Left forelimb (tissue), 1 donor: ENCODE measurements at regions not wholly inside any gene's neighbourhood (a gene's known extent, or its start where the extent isn't known, plus 50 kb on each side); places are given as distances from the start of the nearest gene placed in this dataset.

ENCODE experiments used
- DNase-seq: peaks from one replicate; pipeline ENCODE4 v3.0.0-alpha.2; 2018; ENCODE audit warnings: low spot score

- DNase-seq, result no peak
Observed at GRCh38 chr20:56801971-56802755, 173.1 kb downstream of the TFAP2C start.

- no peak for DNase-seq
Observed at GRCh38 chr20:56802805-56803204, 173.7 kb downstream of the TFAP2C start.

DNA sequence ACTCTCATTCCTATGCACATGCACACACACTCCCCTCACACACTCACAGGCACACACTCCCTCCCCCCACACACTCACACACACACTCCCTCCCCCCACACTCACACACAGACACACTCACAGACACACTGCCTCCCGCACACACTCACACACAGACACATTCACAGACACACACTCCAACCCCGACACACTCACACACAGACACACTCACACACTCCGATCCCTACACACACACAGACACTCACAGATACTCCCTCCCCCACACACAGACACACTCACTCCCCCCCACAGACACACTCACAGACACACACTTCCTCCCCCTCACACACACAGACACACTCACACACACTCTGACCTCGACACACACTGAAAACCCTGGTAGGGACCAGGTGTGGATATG, 176.2 kb downstream of the TFAP2C start:
- no peak for DNase-seq

DNA sequence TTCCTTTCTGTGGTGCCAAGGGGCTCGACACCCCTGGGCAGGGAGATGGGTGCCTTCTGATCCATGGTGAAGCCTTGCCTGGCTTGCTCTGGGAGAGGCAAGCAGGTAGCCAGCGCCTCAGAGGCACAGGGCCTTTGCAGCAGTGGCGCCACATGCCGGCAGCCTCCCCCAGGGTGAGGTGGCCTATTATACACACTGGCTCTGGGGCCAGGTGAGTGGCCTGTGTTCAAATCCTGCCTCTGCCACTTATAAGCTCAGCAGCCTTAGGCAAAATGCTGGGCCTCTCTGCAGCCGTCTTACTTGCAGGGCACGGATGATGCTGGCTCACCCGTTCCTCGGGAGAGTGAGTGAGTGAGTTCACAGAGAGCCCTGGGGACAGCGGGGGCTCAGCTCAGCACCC, 176.9 kb downstream of the TFAP2C start:
- DNase-seq, result no peak

- DNase-seq, result no peak
Observed at GRCh38 chr20:56806952-56807517, 177.9 kb downstream of the TFAP2C start.

GRCh38 chr20:56808117-56808725, 179.1 kb downstream of the TFAP2C start:
- DNase-seq, result no peak

DNA sequence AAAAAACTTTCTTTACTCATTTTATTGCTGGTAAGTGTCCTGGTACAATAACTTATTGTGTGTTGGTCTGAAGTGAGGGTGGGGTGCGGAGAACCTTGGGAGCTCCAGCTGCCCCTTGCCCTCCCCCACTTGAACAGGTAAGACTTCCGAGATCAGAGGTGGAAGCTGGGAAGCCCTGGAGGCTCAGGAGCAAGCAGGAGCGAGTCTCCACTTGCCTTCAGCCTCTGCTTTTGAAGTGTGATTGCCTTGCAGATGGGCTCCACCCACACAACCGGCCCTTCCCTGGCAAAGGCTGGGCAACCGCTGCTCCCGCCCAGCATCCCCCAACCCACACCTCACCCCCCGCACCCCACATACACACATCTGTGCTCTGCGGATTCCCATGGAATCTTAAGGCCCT, 179.6 kb downstream of the TFAP2C start:
- DNase-seq, result no peak

DNA sequence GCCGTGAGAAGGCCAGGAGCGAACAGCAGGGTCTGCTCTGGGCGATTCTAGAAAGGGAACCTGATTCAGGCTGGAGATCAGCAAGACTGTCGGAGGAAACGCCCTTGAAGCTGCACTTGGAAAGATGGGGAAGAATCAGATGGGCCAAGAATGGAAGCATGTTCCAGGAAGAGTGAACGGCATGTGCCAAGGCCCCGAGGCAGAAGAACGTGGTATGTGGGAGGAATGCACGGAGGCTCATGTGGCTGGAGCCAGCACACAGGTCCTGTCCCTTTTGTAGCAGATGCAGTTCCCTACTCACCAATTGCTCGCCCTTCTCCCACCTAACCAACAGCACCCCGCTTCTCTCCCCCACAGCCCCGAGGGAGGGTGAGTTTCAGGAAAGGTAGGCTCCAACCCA, 180.6 kb downstream of the TFAP2C start:
- no peak for DNase-seq

DNA sequence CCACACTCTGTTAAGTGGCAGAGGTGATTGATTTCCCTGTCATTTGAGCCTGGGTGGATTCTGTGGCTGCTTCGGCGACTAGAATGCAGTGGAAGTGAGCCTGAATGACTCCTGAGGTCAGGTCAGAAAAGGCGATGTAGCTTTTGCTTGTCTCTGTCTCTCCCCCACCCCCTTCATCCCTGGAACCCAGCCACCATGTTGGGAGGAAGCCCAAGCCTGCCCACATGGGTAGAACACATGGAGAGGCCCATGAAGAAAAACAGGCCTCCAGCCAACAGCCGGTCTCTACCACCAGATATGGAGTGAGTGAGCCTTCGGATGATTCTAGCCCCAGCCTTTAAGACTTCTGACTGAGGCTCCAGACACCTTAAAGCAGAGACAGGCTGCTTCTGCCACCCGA, 181.0 kb downstream of the TFAP2C start:
- DNase-seq, result no peak

- no peak for DNase-seq
Observed at GRCh38 chr20:56815796-56816195, 186.7 kb downstream of the TFAP2C start.

DNA sequence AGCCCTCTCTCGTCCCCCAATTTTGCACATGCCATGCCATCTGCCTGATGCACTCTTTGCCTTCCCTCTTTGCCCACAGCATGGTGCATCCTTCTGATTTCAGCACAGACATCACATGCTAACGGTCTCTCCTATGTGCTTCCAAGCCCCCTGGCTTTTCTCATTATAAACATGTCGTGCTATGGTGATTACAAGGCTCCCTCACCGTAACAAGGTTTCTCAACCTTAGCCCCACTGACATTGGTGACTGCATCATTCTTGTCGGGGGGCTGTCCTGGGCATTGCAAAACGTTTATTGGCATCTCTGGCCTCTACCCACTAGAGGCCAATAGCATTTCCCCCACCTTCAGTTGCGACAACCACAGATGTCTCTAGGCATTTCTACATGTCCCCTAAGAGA, 187.2 kb downstream of the TFAP2C start:
- no peak for DNase-seq

GRCh38 chr20:56817780-56818675, 188.9 kb downstream of the TFAP2C start:
- DNase-seq, result no peak

GRCh38 chr20:56820984-56821383, 191.9 kb downstream of the TFAP2C start:
- no peak for DNase-seq

DNA sequence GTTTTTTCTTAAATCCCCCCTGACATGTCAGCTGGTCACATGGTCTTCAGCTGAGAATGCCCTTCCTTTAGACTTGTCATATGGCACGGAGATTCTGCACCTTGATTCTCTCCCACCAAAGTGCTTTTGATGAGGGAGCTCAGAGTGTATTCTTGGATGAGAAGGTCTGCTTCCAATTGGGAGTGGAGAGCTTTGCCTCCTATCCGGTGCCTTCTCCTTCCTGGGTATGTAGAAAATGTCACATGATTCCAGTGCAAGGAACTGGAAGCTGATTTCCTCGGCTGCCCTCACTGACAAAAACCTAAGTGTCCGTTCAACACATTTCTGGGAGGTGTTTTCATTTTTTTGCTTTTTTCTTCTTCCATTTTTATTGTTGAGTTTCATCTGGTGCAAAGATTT, 197.2 kb downstream of the TFAP2C start:
- no peak for DNase-seq

DNA sequence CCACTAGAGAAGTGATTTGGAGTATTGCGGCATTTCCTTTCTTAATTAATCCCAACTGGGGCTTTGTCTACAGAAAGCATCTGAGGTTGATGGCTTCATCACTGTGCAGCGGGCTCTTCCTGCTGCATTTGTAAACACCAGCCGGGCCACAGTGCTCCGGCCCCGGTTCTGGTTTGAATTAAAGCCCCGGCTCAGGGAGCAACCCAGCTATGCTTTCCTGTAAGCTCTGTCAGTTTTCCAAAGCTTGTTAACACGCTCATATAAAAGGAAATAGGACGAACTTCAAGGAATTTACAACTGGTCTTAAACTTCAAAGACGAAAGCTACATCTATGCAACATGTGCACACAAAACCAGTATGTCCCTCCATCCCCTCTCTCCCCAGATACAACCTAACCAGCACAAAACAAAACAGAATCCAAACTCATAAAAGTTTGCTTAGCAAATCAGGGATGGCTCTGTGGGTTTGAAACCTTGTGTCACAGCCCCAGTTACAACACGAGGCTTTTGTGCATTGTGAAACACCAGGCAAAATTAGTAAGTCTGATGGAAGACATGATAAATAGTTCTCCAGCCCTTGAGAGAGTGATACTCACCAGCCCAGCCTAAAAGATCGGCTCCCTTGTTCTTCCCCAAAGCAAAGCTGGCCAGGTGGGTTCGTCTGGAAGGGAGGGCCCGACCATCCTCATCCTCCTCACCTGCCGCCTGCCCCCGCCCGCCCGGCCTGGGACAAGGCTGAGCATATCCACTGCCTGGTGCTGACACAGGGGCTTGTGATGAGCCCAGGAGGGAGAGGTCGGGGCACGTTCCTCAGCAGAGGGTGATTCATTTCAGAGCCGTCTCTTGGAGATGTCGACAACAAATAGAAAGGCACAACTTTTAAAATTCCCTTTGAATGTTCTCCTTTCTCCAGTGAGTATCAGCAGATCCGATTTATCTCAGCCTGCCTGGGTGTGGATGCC, 197.9 kb downstream of the TFAP2C start:
- no peak for DNase-seq

DNA sequence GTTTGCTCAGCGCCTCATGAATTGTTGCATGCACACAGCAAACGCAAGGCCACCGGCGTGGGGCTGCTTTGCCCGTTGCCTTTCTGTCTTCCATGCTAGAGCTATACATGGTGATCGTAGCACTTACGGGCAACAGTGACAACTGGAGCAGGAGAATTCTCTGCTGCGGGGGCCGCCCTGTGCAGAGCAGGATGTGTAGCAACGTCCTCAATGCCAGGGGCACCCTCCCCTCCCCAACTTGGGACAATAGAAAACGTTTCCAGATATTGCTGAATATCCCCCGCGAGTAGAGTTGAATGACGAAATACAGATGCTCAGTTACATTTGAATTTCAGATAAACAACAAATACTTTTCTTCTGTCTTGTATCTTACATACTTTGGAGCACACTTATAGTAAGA, 198.7 kb downstream of the TFAP2C start:
- no peak for DNase-seq

DNA sequence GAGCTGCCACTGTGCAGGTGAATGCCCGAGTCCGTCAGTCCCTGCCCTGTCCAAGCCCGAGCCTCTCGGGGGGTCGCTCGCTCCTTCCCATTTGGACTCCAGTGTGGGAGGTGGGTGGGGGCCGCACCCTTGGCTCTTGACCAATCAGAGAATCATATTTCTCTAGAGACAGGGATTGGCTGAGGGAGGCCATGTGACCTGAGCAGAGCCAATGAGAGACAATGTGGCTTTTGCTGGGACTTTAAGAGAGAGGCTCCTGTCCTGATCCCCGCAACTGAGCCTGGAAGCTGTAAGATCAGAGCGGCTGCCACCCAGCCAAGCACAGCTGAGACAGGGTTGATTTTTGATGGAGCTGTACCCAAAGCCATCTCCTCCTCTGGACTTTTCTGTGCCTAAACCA, 199.3 kb downstream of the TFAP2C start:
- DNase-seq, result no peak

GRCh38 chr20:56829788-56830385, 200.8 kb downstream of the TFAP2C start:
- no peak for DNase-seq

DNA sequence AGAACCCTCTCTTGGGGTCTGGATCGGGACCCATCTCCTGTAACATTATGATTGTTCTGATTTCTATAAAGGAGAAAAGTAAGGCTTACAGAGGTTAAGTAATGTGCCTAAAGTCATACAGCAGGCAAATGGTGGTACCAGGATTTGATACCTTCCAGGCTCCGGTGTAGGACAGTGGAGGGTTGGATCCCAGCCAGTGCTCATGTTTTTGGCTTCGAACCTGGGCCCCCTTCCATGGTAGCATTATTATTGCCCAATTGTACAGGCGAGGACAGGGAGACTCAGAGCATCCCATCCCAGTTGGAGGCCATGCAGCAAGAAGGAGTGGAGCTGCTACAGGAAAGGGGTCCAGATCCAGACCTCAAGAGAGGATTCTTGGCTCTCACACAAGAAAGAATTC, 202.7 kb downstream of the TFAP2C start:
- no peak for DNase-seq

GRCh38 chr20:56833427-56833826, 204.3 kb downstream of the TFAP2C start:
- DNase-seq, result no peak
